ENCODE measurements at regions not wholly inside any gene's neighbourhood (a gene's known extent, or its start where the extent isn't known, plus 50 kb on each side); places are given as distances from the start of the nearest gene placed in this dataset.

DNA sequence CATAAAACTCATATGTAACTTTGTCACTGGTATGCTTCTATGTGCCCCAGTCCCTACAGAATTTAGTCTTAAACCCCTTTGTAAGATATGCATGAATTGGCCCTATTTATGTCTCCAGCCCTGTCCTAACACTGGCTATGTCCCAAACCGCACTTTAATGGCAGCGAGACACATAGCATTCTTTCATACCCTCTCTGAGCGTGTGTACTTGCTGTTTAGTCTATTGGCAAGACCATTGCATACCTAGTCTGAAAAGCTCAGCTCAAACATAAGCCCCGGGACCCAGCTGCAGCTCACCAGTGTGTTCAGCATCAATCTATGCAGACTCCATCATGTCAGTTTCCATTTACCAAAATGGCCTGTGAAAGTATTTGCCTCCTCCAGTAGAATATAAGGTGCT, 1018.4 kb upstream of the TENM3 start:
- TF ChIP-seq, protein P1, sequence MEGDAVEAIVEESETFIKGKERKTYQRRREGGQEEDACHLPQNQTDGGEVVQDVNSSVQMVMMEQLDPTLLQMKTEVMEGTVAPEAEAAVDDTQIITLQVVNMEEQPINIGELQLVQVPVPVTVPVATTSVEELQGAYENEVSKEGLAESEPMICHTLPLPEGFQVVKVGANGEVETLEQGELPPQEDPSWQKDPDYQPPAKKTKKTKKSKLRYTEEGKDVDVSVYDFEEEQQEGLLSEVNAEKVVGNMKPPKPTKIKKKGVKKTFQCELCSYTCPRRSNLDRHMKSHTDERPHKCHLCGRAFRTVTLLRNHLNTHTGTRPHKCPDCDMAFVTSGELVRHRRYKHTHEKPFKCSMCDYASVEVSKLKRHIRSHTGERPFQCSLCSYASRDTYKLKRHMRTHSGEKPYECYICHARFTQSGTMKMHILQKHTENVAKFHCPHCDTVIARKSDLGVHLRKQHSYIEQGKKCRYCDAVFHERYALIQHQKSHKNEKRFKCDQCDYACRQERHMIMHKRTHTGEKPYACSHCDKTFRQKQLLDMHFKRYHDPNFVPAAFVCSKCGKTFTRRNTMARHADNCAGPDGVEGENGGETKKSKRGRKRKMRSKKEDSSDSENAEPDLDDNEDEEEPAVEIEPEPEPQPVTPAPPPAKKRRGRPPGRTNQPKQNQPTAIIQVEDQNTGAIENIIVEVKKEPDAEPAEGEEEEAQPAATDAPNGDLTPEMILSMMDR (IDR thresholded peaks at IDR 0.05) = no peak
- TF ChIP-seq POLR2A (IDR thresholded peaks at IDR 0.05; ENCODE audit: low read depth) = no peak
- TF ChIP-seq POLR2AphosphoS5 (IDR thresholded peaks at IDR 0.05) = no peak
- no peak for TF ChIP-seq EP300 (IDR thresholded peaks at IDR 0.05)

All from esophagus muscularis mucosa (tissue), 4 donors.